GM23248 (cell line): ENCODE measurements at regions not wholly inside any gene's neighbourhood (a gene's known extent, or its start where the extent isn't known, plus 50 kb on each side); places are given as distances from the start of the nearest gene placed in this dataset.

Experiments used
- DNase-seq: peaks from one replicate; pipeline ENCODE4 v3.0.0-alpha.2; 2015
- H2AFZ ChIP-seq: fragments of 200-600 bp; sonication (generic); 2 replicates; pipeline ENCODE4 v1.6.1; 2016; ENCODE audit warnings: antibody characterized with exemption
- H3F3A ChIP-seq: fragments of 200-600 bp; sonication (generic); 2 replicates; pipeline ENCODE4 v1.6.1; 2016; ENCODE audit warnings: mild to moderate bottlenecking, antibody characterized with exemption, mixed run types; ENCODE audit not compliant: insufficient read depth
- H3K27ac ChIP-seq: fragments of 200-600 bp; sonication (generic); 2 replicates; pipeline ENCODE4 v1.5.1; 2016; ENCODE audit warnings: mild to moderate bottlenecking
- H3K27me3 ChIP-seq: fragments of 200-600 bp; sonication (generic); replicated peaks from 2 replicates; pipeline ENCODE4 v1.6.1; 2016; ENCODE audit warnings: mild to moderate bottlenecking; ENCODE audit not compliant: insufficient read depth
- H3K36me3 ChIP-seq: fragments of 200-600 bp; sonication (generic); 2 replicates; pipeline ENCODE4 v1.6.1; 2016; ENCODE audit warnings: low read depth, mild to moderate bottlenecking
- H3K4me1 ChIP-seq: fragments of 200-600 bp; sonication (generic); 2 replicates; pipeline ENCODE4 v1.6.1; 2016; ENCODE audit warnings: mild to moderate bottlenecking; ENCODE audit not compliant: insufficient read depth
- H3K4me2 ChIP-seq: fragments of 200-600 bp; sonication (generic); one replicate; pipeline ENCODE4 v1.6.1; 2016; ENCODE audit warnings: mild to moderate bottlenecking; ENCODE audit not compliant: unreplicated experiment
- H3K4me3 ChIP-seq: fragments of 200-600 bp; sonication (generic); 2 replicates; pipeline ENCODE4 v1.5.1; 2016; ENCODE audit warnings: mild to moderate bottlenecking
- H3K79me2 ChIP-seq: fragments of 200-600 bp; sonication (generic); 2 replicates; pipeline ENCODE4 v1.6.1; 2016; ENCODE audit warnings: mild to moderate bottlenecking; ENCODE audit not compliant: insufficient read depth
- H3K9ac ChIP-seq: fragments of 200-600 bp; sonication (generic); 2 replicates; pipeline ENCODE4 v1.6.1; 2016; ENCODE audit warnings: mild to moderate bottlenecking
- H3K9me2 ChIP-seq: fragments of 200-600 bp; sonication (generic); 2 replicates; pipeline ENCODE4 v1.6.1; 2016; ENCODE audit warnings: mixed run types, mild to moderate bottlenecking, moderate library complexity; ENCODE audit not compliant: insufficient read depth
- H3K9me3 ChIP-seq: fragments of 200-600 bp; sonication (generic); one replicate; pipeline ENCODE4 v1.6.1; 2017; ENCODE audit warnings: low read depth
- H4K20me1 ChIP-seq: fragments of 200-600 bp; sonication (generic); 2 replicates; pipeline ENCODE4 v1.6.0; 2016; ENCODE audit not compliant: insufficient read depth
- EZH2 ChIP-seq: fragments of 200-600 bp; sonication (generic); IDR thresholded peaks from 2 replicates; pipeline ENCODE4 v1.6.1; 2018; ENCODE audit warnings: antibody characterized with exemption, mild to moderate bottlenecking; ENCODE audit not compliant: insufficient read depth, poor library complexity, severe bottlenecking
- EZH2phosphoT487 ChIP-seq: fragments of 200-600 bp; sonication (generic); IDR thresholded peaks from 2 replicates; pipeline ENCODE4 v1.6.1; 2018; ENCODE audit warnings: antibody characterized with exemption, moderate library complexity, mild to moderate bottlenecking, low read depth; ENCODE audit not compliant: insufficient read depth
- WGBS, 2 experiments: methylation state at CpG; one replicate each; pipeline ENCODE4 v1.1.6; 2015 to 2017; ENCODE audit warnings: low lambda C conversion rate in 2 of 2, low coverage in 1 of 2; ENCODE audit errors: missing lambda C conversion rate in 2 of 2; 5-methylcytosine and 5-hydroxymethylcytosine counted together
- in situ Hi-C: fragments of 300-500 bp; cut with MboI; formaldehyde crosslinking; loops from 2 replicates; pipeline ENCODE4 v1.15.0; 2020

GRCh38 chr1:29414086-29414485 lies 177.8 kb downstream of the PTPRU start:
- H3K79me2 ChIP-seq = no peaks in the 10 kb centered on the region
- in situ Hi-C loops = no loop called here
- no peaks in the 10 kb centered on the region for H3K9me2 ChIP-seq
- no peak for TF ChIP-seq EZH2
- no peak for TF ChIP-seq EZH2phosphoT487
- no peak overlapping the region for H3K4me2 ChIP-seq
- DNase-seq = no peak
- no peaks in the 10 kb centered on the region for H3K36me3 ChIP-seq
- no peaks in the 10 kb centered on the region for H3K9me3 ChIP-seq
- H4K20me1 ChIP-seq = no peaks in the 10 kb centered on the region
- H3K27me3 ChIP-seq = 0 out of 2 replicates have a peak, but pooled peaks cover 4% of the 10 kb centered on the region
- H3K4me1 ChIP-seq = no peaks in the 10 kb centered on the region
- H3K27ac ChIP-seq = no peak overlapping the region
- H3F3A ChIP-seq = no peaks in the 10 kb centered on the region
- WGBS, 2 experiments = 25 to 55% methylated on average over 4 of the region's 4 CpGs
- H2AFZ ChIP-seq = no peak overlapping the region
- H3K4me3 ChIP-seq = no peak overlapping the region
- H3K9ac ChIP-seq = no peak overlapping the region

GRCh38 chr1:29413661-29414060 lies 177.3 kb downstream of the PTPRU start:
- H3K4me1 ChIP-seq = no peaks in the 10 kb centered on the region
- H4K20me1 ChIP-seq = no peaks in the 10 kb centered on the region
- H3K9ac ChIP-seq = no peak overlapping the region
- H3F3A ChIP-seq = no peaks in the 10 kb centered on the region
- DNase-seq = no peak
- no peaks in the 10 kb centered on the region for H3K9me2 ChIP-seq
- no peaks in the 10 kb centered on the region for H3K79me2 ChIP-seq
- TF ChIP-seq EZH2phosphoT487 = no peak
- TF ChIP-seq EZH2 = no peak
- peaks cover 7% of the 10 kb centered on the region; the same call in 1 of the 2 replicates for H3K27me3 ChIP-seq
- no peak overlapping the region for H3K4me3 ChIP-seq
- no peak overlapping the region for H2AFZ ChIP-seq
- H3K27ac ChIP-seq = no peak overlapping the region
- no peak overlapping the region for H3K4me2 ChIP-seq
- H3K36me3 ChIP-seq = no peaks in the 10 kb centered on the region
- 56 to 64% methylated on average over 10 of the region's 10 CpGs for WGBS, 2 experiments
- in situ Hi-C loops = no loop called here
- no peaks in the 10 kb centered on the region for H3K9me3 ChIP-seq

- H3K9me2 ChIP-seq = no peaks in the 10 kb centered on the region
- no peak overlapping the region for H3K9ac ChIP-seq
- H3K36me3 ChIP-seq = no peaks in the 10 kb centered on the region
- WGBS, 2 experiments = 37 to 40% methylated on average over 6 of the region's 6 CpGs
- no peak overlapping the region for H3K27ac ChIP-seq
- no peak for DNase-seq
- H2AFZ ChIP-seq = no peak overlapping the region
- H3K4me3 ChIP-seq = no peak overlapping the region
- H3K4me1 ChIP-seq = no peaks in the 10 kb centered on the region
- H4K20me1 ChIP-seq = no peaks in the 10 kb centered on the region
- TF ChIP-seq EZH2 = no peak
- TF ChIP-seq EZH2phosphoT487 = no peak
- peaks cover 8% of the 10 kb centered on the region; the same call in 1 of the 2 replicates for H3K27me3 ChIP-seq
- H3K4me2 ChIP-seq = no peak overlapping the region
- no peaks in the 10 kb centered on the region for H3K9me3 ChIP-seq
- in situ Hi-C loops = no loop called here
- H3K79me2 ChIP-seq = no peaks in the 10 kb centered on the region
- no peaks in the 10 kb centered on the region for H3F3A ChIP-seq
These were observed 176.3 kb downstream of the PTPRU start for GRCh38 chr1:29412591-29412990.

GRCh38 chr1:29410476-29410875 lies 174.2 kb downstream of the PTPRU start:
- Histone ChIP-seq H3K36me3 (no peaks in the 10 kb centered on the region), H3K4me2 (no peak overlapping the region), H3K79me2 (no peaks in the 10 kb centered on the region), H3K4me3 (no peak overlapping the region), H3K27me3 (peaks cover 8% of the 10 kb centered on the region), H3K9me2 (no peaks in the 10 kb centered on the region), H3K9ac (no peak overlapping the region), H3K9me3 (no peaks in the 10 kb centered on the region), H3F3A (no peaks in the 10 kb centered on the region), H3K27ac (no peak overlapping the region), H3K4me1 (no peaks in the 10 kb centered on the region), H2AFZ (no peak overlapping the region), H4K20me1 (no peaks in the 10 kb centered on the region)
- TF ChIP-seq EZH2 = no peak
- TF ChIP-seq EZH2phosphoT487 = no peak
- WGBS, 2 experiments = 38 to 40% methylated on average over 6 of the region's 6 CpGs
- in situ Hi-C loops = no loop called here
- no peak for DNase-seq

- TF ChIP-seq EZH2 (no peak), EZH2phosphoT487 (no peak)
- Histone ChIP-seq H3K4me2 (no peak overlapping the region), H2AFZ (no peak overlapping the region), H3K9ac (no peak overlapping the region), H3K9me2 (no peaks in the 10 kb centered on the region), H3K4me3 (no peak overlapping the region), H3K4me1 (no peaks in the 10 kb centered on the region), H3K36me3 (no peaks in the 10 kb centered on the region), H4K20me1 (no peaks in the 10 kb centered on the region), H3K9me3 (no peaks in the 10 kb centered on the region), H3K27ac (no peak overlapping the region), H3K27me3 (peaks cover 8% of the 10 kb centered on the region), H3F3A (no peaks in the 10 kb centered on the region), H3K79me2 (no peaks in the 10 kb centered on the region)
- 43 to 55% methylated on average over 2 of the region's 2 CpGs for WGBS, 2 experiments
- in situ Hi-C loops = no loop called here
- DNase-seq = no peak
These were observed 173.3 kb downstream of the PTPRU start for GRCh38 chr1:29409616-29410015.
